ENCODE measurements at regions not wholly inside any gene's neighbourhood (a gene's known extent, or its start where the extent isn't known, plus 50 kb on each side); places are given as distances from the start of the nearest gene placed in this dataset.

- H3K9me3 ChIP-seq, result no peaks in the 10 kb centered on the region
- H3K4me1 ChIP-seq, result peaks cover 0 to 28% of the 10 kb centered on the region in 2 donors
- no peak overlapping the region for H3K4me3 ChIP-seq
- intact Hi-C loops (cut with DNase I), result no loop called here
- TF ChIP-seq CTCF (IDR thresholded peaks at IDR 0.05), result no peak
- H3K27me3 ChIP-seq, result no peaks in the 10 kb centered on the region
- no peak for ATAC-seq
- DNase-seq, result no peak
- H3K27ac ChIP-seq, result no peak overlapping the region
- H3K36me3 ChIP-seq, result no peaks in the 10 kb centered on the region
These were observed 84.7 kb upstream of the TMEM168 start for GRCh38 chr7:112874909-112875308.

GRCh38 chr7:112873831-112874553, 83.8 kb upstream of the TMEM168 start:
- no peak for ATAC-seq
- DNase-seq, result no peak
- H3K36me3 ChIP-seq, result no peaks in the 10 kb centered on the region
- TF ChIP-seq CTCF (IDR thresholded peaks at IDR 0.05), result no peak
- no peak overlapping the region for H3K4me3 ChIP-seq
- no peaks in the 10 kb centered on the region for H3K27me3 ChIP-seq
- intact Hi-C loops (cut with DNase I), result no loop called here
- peaks cover 0 to 20% of the 10 kb centered on the region in 2 donors for H3K4me1 ChIP-seq
- H3K27ac ChIP-seq, result no peak overlapping the region
- no peaks in the 10 kb centered on the region for H3K9me3 ChIP-seq

- Histone ChIP-seq H3K4me3 (no peak overlapping the region), H3K36me3 (no peaks in the 10 kb centered on the region), H3K4me1 (peaks cover 0 to 3% of the 10 kb centered on the region in 2 donors), H3K27ac (no peak overlapping the region), H3K9me3 (no peaks in the 10 kb centered on the region), H3K27me3 (no peaks in the 10 kb centered on the region)
- intact Hi-C loops (cut with DNase I), result no loop called here
- TF ChIP-seq CTCF (IDR thresholded peaks at IDR 0.05), result peak; percentile 42 to 58
- DNase-seq, result peak in 2 of 4 donors; percentile 40 to 65
- peak; percentile 67 for ATAC-seq
These were observed 79.0 kb upstream of the TMEM168 start for GRCh38 chr7:112869111-112869774.

- TF ChIP-seq CTCF (IDR thresholded peaks at IDR 0.05), result no peak
- ATAC-seq, result no peak
- no peak for DNase-seq
These were observed 78.4 kb upstream of the TMEM168 start for GRCh38 chr7:112868609-112869008.

GRCh38 chr7:112866424-112866823, 76.2 kb upstream of the TMEM168 start:
- TF ChIP-seq CTCF (IDR thresholded peaks at IDR 0.05), result no peak
- no peak overlapping the region for H3K4me3 ChIP-seq
- DNase-seq (no peak), ATAC-seq (peak; percentile 87)
- intact Hi-C loops (cut with DNase I), result no loop called here
- no peaks in the 10 kb centered on the region for H3K9me3 ChIP-seq
- H3K27me3 ChIP-seq, result no peaks in the 10 kb centered on the region
- peaks cover 0 to 3% of the 10 kb centered on the region in 2 donors for H3K4me1 ChIP-seq
- peak overlapping the region in 1 of 2 donors; percentile 33 for H3K27ac ChIP-seq
- no peaks in the 10 kb centered on the region for H3K36me3 ChIP-seq

More at GRCh38 chr7:112868609-112869008, 78.4 kb upstream of the TMEM168 start:
- Histone ChIP-seq H3K36me3 (no peaks in the 10 kb centered on the region), H3K27ac (no peak overlapping the region), H3K4me1 (peaks cover 0 to 3% of the 10 kb centered on the region in 2 donors), H3K27me3 (no peaks in the 10 kb centered on the region), H3K9me3 (no peaks in the 10 kb centered on the region), H3K4me3 (no peak overlapping the region)
- intact Hi-C loops (cut with DNase I), result no loop called here
